Epithelial cell of esophagus (primary cell): ENCODE measurements at regions not wholly inside any gene's neighbourhood (a gene's known extent, or its start where the extent isn't known, plus 50 kb on each side); places are given as distances from the start of the nearest gene placed in this dataset.
A peak's percentile ranks its signal among the peaks of the same experiment; 100 is the strongest.

Source experiments
- DNase-seq: peaks from one replicate; pipeline ENCODE4 v3.0.0; 2010; ENCODE audit warnings: low read depth
- H3K4me3 ChIP-seq: 2 replicates; pipeline ENCODE4 v1.5.1; 2011; ENCODE audit warnings: mild to moderate bottlenecking, low read length, control low read depth
- CTCF ChIP-seq: IDR thresholded peaks from 2 replicates; pipeline ENCODE4 v1.5.1; 2011; ENCODE audit warnings: low read depth, mild to moderate bottlenecking, low read length, control low read depth, inconsistent platforms; ENCODE audit not compliant: insufficient read depth; ENCODE audit errors: missing control alignments

- TF ChIP-seq CTCF = no peak
- DNase-seq = peak; percentile 54
- H3K4me3 ChIP-seq = no peak overlapping the region
Measured at GRCh38 chr10:63700631-63701156, 179.5 kb downstream of the REEP3 start.

DNA sequence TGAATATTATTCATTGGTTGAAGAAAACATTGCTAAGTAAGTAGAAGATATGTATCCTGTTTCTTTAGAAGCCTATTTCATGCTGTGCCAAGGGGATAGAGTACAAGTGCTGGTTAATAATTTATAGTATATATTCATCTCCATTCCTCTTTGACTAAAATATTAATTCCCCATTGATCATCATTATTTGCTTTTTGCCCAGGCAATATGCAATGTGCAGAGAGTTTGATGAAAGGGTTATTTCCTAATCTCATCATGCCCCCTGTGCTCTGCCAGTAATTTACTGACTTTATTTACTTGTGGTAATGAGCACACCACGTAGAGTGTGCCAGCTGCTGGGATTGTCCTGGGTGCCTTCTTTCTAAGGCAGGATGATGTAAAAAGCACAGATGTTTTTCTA, 180.9 kb downstream of the REEP3 start:
- no peak for TF ChIP-seq CTCF
- no peak overlapping the region for H3K4me3 ChIP-seq
- no peak for DNase-seq

DNA sequence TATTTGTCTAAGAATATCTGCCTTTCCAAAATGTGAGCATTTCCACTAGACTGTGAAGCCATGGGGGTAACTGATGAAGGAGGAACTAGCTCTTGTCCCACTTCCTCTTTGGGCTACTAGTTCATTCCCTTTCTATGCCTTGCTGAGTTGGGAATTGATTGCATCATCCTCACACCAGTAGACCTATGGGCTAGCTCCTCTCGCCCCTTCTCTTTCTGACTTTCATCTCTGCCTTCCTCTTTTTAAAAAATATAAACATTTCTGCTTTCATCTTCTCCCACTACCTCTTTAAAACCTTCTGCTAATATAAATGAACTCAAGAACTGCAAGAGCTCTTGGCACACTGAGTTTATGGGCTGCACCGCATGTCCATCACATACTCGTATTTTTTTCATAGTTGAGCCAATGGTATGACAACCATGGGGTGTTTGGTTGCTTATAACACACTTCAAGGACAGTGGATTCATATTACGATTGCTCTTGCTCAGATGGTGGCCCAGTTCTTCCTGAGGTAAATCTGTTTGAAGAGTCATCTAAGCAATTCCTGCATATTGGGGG, 182.0 kb downstream of the REEP3 start:
- peak; percentile 18 for DNase-seq
- no peak for TF ChIP-seq CTCF
- H3K4me3 ChIP-seq = no peak overlapping the region

DNA sequence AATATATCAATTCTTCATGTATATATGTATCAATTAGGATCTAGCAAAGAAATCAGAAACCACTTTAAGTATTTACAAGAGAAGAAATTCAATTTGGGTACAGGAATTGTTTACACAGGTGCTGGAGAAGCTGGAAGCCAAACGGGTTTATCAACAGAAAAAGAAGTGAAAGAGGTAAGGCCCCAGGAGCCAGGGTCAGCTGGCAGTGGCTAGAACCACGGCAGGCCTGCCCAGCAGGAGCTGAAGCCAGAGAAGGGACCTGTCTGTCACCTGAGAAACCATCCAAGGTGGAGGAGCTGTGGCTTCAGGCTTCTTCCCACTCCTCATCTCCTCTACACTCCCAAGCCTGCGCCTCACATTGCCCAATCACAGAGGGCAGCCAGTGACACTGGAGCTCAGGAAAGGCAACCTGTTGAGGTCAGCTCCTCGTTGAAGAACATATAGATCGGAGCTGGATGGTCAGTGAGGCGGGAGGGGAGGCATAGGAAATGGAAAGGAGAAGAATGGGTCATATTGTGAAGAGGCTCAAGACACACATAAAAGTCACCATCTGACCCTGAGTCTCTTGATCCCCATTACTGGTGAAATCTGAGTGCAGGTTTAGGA, 182.6 kb downstream of the REEP3 start:
- DNase-seq = no peak
- no peak overlapping the region for H3K4me3 ChIP-seq
- no peak for TF ChIP-seq CTCF

DNA sequence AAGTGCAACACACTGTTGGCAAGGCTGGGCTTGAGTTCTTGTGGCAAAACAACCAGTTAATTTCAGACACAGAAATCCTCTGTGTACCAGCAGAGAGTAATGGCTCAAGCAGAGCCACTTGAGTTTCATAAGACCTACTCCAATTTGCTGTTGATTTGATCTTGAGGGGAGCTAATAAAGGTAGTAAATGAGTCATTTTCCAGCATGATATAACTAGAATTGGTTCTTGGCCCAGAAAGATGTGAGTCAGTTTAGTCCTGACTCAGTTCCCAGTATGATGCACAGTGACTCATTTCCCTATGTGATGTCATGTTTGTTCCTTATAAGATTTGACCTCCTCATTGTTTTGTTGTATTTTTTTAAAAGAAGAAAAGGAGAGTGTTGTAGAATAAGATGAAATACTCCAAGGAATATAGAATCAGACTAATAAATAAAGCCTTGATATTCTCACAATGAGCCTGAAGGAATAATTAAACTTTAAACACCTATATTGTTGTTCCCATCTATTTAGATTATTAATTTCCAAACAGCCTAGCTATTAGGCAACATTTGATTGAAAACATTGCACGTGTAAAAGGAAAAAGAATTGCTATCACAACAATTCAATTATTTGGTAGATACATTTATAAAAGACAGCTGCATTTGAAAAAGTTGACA, 186.2 kb downstream of the REEP3 start:
- no peak overlapping the region for H3K4me3 ChIP-seq
- peak; percentile 98 for DNase-seq
- no peak for TF ChIP-seq CTCF

DNA sequence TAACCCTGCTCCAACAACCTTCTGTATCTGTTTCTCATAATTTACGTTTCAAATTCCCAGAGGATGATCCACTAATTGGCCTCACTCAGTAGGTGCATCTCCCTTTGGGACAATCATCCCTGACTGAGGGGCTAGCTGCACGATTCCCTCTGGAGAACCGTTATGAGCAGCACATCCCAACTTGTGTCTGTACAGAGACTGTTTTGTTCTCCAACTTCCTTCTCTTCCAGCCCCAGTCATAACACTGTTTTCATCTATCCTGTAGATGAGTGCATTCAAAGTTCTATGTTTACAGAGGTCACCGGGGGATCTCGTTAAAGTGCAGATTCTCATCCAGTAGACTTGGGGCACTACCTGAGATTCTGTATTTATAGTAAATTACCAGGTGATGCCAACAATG, 187.2 kb downstream of the REEP3 start:
- no peak overlapping the region for H3K4me3 ChIP-seq
- TF ChIP-seq CTCF = no peak
- no peak for DNase-seq
